T-helper 2 cell treated with Interferon-gamma antibody and Interleukin-4, amounts not matched to agents 5 μg/mL and 100 μg/mL, for 36 hours (primary cell): ENCODE measurements at regions not wholly inside any gene's neighbourhood (a gene's known extent, or its start where the extent isn't known, plus 50 kb on each side); places are given as distances from the start of the nearest gene placed in this dataset.
"Not testable (repeated sequence)": the region's sequence is repeated elsewhere in the genome, so short reads cannot be mapped to it uniquely, and the experiment has no call there.

Experiments
- DNase-seq: peaks from one replicate; pipeline ENCODE4 v3.0.0; 2021; ENCODE audit warnings: low spot score
- H3K27ac Mint-ChIP-seq: one replicate; pipeline ENCODE4 v1.8.0; 2021; ENCODE audit warnings: mild to moderate bottlenecking, mixed read lengths
- H3K27me3 Mint-ChIP-seq: one replicate; pipeline ENCODE4 v1.8.0; 2021; ENCODE audit warnings: low read depth, mixed read lengths
- H3K36me3 Mint-ChIP-seq: one replicate; pipeline ENCODE4 v1.8.0; 2021; ENCODE audit warnings: low read depth, mixed read lengths
- H3K4me1 Mint-ChIP-seq: one replicate; pipeline ENCODE4 v1.8.0; 2021; ENCODE audit warnings: low read depth, mixed read lengths
- H3K4me3 Mint-ChIP-seq: one replicate; pipeline ENCODE4 v1.8.0; 2022; ENCODE audit warnings: mild to moderate bottlenecking, moderate library complexity, mixed read lengths
- H3K9me3 Mint-ChIP-seq: one replicate; pipeline ENCODE4 v1.8.0; 2021; ENCODE audit warnings: mixed read lengths

- H3K9me3 Mint-ChIP-seq: peaks cover 24% of the 10 kb centered on the region
These were observed 997.9 kb upstream of the PCDH7 start for GRCh38 chr4:29722253-29722652.

GRCh38 chr4:29726938-29727337 lies 993.2 kb upstream of the PCDH7 start:
- H3K4me1 Mint-ChIP-seq: no peaks in the 10 kb centered on the region
- no peak overlapping the region for H3K27ac Mint-ChIP-seq
- peaks cover 23% of the 10 kb centered on the region for H3K9me3 Mint-ChIP-seq
- H3K36me3 Mint-ChIP-seq: no peaks in the 10 kb centered on the region
- no peaks in the 10 kb centered on the region for H3K27me3 Mint-ChIP-seq
- H3K4me3 Mint-ChIP-seq: no peak overlapping the region
- DNase-seq: no peak

More at GRCh38 chr4:29722253-29722652, 997.9 kb upstream of the PCDH7 start:
- Mint-ChIP-seq H3K36me3 (no peaks in the 10 kb centered on the region), H3K27ac (no peak overlapping the region), H3K27me3 (no peaks in the 10 kb centered on the region), H3K4me1 (no peaks in the 10 kb centered on the region), H3K4me3 (no peak overlapping the region)
- no peak for DNase-seq

- Mint-ChIP-seq H3K4me3 (no peak overlapping the region), H3K27me3 (no peaks in the 10 kb centered on the region), H3K36me3 (no peaks in the 10 kb centered on the region), H3K27ac (no peak overlapping the region), H3K4me1 (no peaks in the 10 kb centered on the region), H3K9me3 (peaks cover 22% of the 10 kb centered on the region)
- no peak for DNase-seq
These were observed 985.6 kb upstream of the PCDH7 start for GRCh38 chr4:29734343-29735213.

DNA sequence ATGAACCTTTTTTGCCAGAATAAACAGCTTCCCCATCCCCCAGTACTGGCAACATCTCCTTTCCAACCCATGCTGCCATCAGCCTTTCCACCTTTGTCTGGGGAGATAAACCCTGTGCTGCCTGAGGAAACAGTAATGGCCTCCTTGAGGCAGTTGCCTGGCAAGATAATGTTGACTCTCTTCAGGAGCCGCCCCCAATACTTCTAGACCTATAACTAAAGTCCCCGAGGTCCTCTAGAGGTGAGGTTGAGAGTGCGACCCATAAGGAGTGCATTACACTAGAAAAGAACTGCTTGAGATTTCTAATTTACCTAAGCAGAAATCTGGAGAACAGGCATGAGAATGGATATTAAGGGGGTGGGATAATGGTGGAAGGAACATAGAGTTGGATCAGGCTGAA lies 963.2 kb upstream of the PCDH7 start:
- Mint-ChIP-seq H3K27ac (no peak overlapping the region), H3K36me3 (no peaks in the 10 kb centered on the region), H3K4me3 (no peak overlapping the region), H3K9me3 (peaks cover 46% of the 10 kb centered on the region), H3K27me3 (no peaks in the 10 kb centered on the region), H3K4me1 (no peaks in the 10 kb centered on the region)
- no peak for DNase-seq

DNA sequence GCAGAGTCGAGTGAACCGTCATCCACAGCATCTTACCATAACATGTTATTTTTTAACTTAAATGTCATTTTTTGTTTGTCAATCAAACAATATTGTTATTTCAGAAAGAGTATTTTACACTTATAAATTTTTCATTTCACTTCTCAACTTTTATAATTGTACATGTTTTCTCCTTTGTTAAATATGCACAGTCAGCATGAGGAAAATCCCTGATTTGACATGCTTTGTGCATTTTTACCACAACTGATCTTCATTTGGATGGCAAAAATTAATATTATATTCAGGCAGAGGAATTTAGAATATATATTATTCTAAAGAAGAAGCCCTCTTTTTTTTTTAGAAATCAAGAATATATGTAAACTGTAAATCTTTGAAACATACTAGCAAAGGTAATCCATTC lies 958.0 kb upstream of the PCDH7 start:
- Mint-ChIP-seq H3K9me3 (peaks cover 41% of the 10 kb centered on the region), H3K4me1 (no peaks in the 10 kb centered on the region), H3K36me3 (no peaks in the 10 kb centered on the region), H3K27me3 (no peaks in the 10 kb centered on the region), H3K4me3 (no peak overlapping the region), H3K27ac (no peak overlapping the region)
- no peak for DNase-seq

DNA sequence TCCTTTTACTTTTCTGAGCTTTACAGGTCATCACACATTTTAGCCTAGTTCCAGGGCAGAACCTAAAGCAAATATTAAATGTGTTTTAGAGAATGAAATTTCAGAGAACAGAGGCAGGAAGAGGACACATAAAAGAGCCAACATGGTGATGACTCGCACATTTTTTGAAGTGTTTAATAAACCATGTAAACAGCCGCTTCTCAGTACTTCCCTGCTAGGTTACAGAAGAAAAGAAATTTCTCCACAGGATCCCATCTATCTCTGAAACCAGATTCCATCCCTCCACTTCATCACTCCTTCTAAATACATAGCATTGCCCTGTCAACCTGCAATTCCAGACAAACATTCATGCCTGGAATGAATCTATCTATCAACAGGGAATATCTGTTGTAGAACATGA lies 949.5 kb upstream of the PCDH7 start:
- DNase-seq: no peak
- Mint-ChIP-seq H3K4me1 (no peaks in the 10 kb centered on the region), H3K36me3 (no peaks in the 10 kb centered on the region), H3K27ac (no peak overlapping the region), H3K9me3 (peaks cover 42% of the 10 kb centered on the region), H3K4me3 (no peak overlapping the region), H3K27me3 (no peaks in the 10 kb centered on the region)

GRCh38 chr4:29788123-29788522 lies 932.0 kb upstream of the PCDH7 start:
- DNase-seq, H3K36me3 Mint-ChIP-seq, H3K27ac Mint-ChIP-seq, H3K27me3 Mint-ChIP-seq, H3K4me1 Mint-ChIP-seq, H3K4me3 Mint-ChIP-seq: not testable (repeated sequence)
- peaks cover 42% of the 10 kb centered on the region for H3K9me3 Mint-ChIP-seq

- Mint-ChIP-seq H3K9me3 (peaks cover 38% of the 10 kb centered on the region), H3K36me3 (no peaks in the 10 kb centered on the region), H3K4me1 (no peaks in the 10 kb centered on the region), H3K4me3 (no peak overlapping the region), H3K27me3 (no peaks in the 10 kb centered on the region), H3K27ac (no peak overlapping the region)
- DNase-seq: no peak
These were observed 914.9 kb upstream of the PCDH7 start for GRCh38 chr4:29805245-29805644.

- H3K27me3 Mint-ChIP-seq: no peaks in the 10 kb centered on the region
These were observed 914.2 kb upstream of the PCDH7 start for GRCh38 chr4:29805916-29806480.

GRCh38 chr4:29817961-29818360 lies 902.2 kb upstream of the PCDH7 start:
- no peaks in the 10 kb centered on the region for H3K4me1 Mint-ChIP-seq
- H3K9me3 Mint-ChIP-seq: peaks cover 35% of the 10 kb centered on the region
- no peak for DNase-seq
- no peaks in the 10 kb centered on the region for H3K27me3 Mint-ChIP-seq
- H3K36me3 Mint-ChIP-seq: no peaks in the 10 kb centered on the region
- no peak overlapping the region for H3K27ac Mint-ChIP-seq
- no peak overlapping the region for H3K4me3 Mint-ChIP-seq

More at GRCh38 chr4:29805916-29806480, 914.2 kb upstream of the PCDH7 start:
- DNase-seq: no peak
- no peak overlapping the region for H3K4me3 Mint-ChIP-seq
- peaks cover 42% of the 10 kb centered on the region for H3K9me3 Mint-ChIP-seq
- no peaks in the 10 kb centered on the region for H3K4me1 Mint-ChIP-seq
- H3K27ac Mint-ChIP-seq: no peak overlapping the region
- no peaks in the 10 kb centered on the region for H3K36me3 Mint-ChIP-seq

DNA sequence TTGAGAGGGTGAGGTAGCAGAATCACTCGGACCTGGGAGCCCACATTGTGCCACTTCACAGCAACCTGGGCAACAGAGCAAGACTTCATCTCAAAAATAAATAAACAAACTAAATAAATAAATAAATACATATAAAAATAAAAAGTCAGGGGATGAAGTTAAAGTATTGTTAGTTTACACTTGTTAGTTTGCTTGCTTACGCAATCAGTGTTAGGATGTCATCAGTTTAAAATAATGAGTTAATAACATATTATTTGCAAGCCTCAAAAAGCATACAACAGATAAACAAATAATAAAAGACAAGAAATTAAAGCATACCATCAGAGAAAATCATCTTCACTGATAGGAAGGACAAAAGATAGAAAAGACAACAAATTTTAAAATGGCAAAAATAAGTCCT lies 891.1 kb upstream of the PCDH7 start:
- DNase-seq: no peak
- H3K4me3 Mint-ChIP-seq: no peak overlapping the region
- no peaks in the 10 kb centered on the region for H3K4me1 Mint-ChIP-seq
- no peak overlapping the region for H3K27ac Mint-ChIP-seq
- H3K27me3 Mint-ChIP-seq: no peaks in the 10 kb centered on the region
- no peaks in the 10 kb centered on the region for H3K36me3 Mint-ChIP-seq
- peaks cover 47% of the 10 kb centered on the region for H3K9me3 Mint-ChIP-seq

DNA sequence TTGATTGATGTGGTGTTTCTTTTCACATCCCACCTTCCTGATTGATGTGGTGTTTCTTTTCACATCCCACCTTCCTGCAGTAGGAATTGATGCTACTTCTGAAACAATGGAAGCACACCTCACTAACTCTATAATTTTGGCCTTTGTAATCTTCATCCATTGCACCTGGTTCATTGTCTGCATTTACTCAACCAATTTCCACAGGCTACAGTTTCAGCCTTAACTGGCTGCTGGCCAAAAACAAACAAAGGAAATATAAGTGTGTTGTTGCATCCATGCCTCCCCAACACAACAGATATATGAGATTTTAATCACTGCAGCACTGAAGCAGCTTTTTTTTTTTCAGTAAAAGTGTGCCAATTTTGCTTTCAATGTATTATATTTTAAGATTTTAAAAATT lies 867.6 kb upstream of the PCDH7 start:
- no peak for DNase-seq
- Mint-ChIP-seq H3K9me3 (peaks cover 49% of the 10 kb centered on the region), H3K4me1 (no peaks in the 10 kb centered on the region)

DNA sequence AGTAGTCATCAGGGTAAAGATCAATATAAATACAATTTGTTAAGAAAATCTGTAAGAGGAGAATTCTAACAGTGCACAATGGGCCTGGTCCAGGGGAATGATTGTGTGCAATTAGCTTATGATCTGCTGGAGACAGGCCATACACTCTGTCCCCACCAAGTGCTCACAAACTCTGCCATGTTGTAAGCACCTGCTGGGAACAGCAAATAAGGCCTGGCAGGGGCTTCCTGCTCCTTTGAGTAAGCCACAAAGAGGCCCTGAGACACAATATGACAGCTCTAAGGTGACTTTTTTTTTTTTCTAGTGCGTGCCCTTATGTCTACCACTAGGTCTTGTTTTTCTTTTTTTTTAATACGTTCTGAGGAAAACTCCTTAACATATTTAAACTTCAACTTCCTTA lies 866.3 kb upstream of the PCDH7 start:
- peaks cover 54% of the 10 kb centered on the region for H3K9me3 Mint-ChIP-seq
- no peaks in the 10 kb centered on the region for H3K36me3 Mint-ChIP-seq
- no peaks in the 10 kb centered on the region for H3K4me1 Mint-ChIP-seq
- H3K4me3 Mint-ChIP-seq: no peak overlapping the region
- no peak overlapping the region for H3K27ac Mint-ChIP-seq
- DNase-seq: no peak
- H3K27me3 Mint-ChIP-seq: no peaks in the 10 kb centered on the region

More for the DNA sequence above, 867.6 kb upstream of the PCDH7 start:
- Mint-ChIP-seq H3K4me3 (no peak overlapping the region), H3K27me3 (no peaks in the 10 kb centered on the region), H3K36me3 (no peaks in the 10 kb centered on the region), H3K27ac (no peak overlapping the region)

DNA sequence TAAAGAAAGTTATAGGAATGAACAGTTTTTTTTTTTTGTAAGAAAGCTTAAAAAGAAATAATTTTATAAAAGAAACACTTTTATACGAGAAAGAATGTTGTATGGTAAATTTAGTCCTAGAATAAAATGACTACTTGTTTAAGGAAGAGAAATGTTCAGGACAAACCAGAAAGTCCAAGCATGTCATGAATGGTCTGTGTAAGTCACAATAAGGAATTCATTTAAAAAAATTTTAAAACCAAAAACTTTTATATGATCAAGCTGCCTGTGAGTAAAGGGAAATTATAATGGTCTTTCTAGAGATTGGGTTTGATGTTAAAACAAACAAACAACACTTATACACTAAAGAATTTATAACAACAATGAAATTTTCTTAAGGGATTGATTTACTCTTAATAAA lies 858.9 kb upstream of the PCDH7 start:
- Mint-ChIP-seq H3K4me1 (no peaks in the 10 kb centered on the region), H3K4me3 (no peak overlapping the region), H3K36me3 (no peaks in the 10 kb centered on the region), H3K9me3 (peaks cover 62% of the 10 kb centered on the region), H3K27me3 (no peaks in the 10 kb centered on the region), H3K27ac (no peak overlapping the region)
- no peak for DNase-seq
